Activated CD8-positive, alpha-beta memory T cell treated with anti-CD3 and anti-CD28 coated beads for 24 hours (primary cell): ENCODE measurements at regions not wholly inside any gene's neighbourhood (a gene's known extent, or its start where the extent isn't known, plus 50 kb on each side); places are given as distances from the start of the nearest gene placed in this dataset.

Experiments used
- DNase-seq: peaks from one replicate; pipeline ENCODE4 v3.0.0-alpha.2; 2020

DNA sequence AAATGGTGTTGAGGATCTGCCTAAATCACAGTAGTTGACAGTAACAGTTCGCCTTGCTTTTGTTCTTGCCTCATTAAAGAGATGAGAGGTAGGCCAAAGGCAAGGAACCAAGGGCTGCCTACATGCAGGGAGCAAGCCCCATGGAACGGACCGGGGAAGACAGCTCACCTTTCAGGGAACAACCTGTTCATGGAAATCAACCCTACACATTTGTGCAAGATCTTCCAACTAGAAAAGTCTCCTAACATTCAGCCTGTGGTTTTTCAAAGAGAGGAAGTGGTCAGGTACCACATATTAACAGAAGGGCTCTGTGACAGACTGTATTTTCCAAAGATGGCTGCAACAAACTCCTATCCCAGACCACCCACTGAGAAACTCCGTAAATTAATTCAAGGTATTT, 1031.8 kb upstream of the NR2F2 start:
- DNase-seq: no peak

- DNase-seq: no peak
Measured at GRCh38 chr15:95300958-95301357, 1029.5 kb upstream of the NR2F2 start.

- DNase-seq: no peak
Measured at GRCh38 chr15:95302206-95302605, 1028.3 kb upstream of the NR2F2 start.

- DNase-seq: no peak
Measured at GRCh38 chr15:95302809-95303208, 1027.7 kb upstream of the NR2F2 start.

- DNase-seq: no peak
Measured at GRCh38 chr15:95303713-95304112, 1026.8 kb upstream of the NR2F2 start.

DNA sequence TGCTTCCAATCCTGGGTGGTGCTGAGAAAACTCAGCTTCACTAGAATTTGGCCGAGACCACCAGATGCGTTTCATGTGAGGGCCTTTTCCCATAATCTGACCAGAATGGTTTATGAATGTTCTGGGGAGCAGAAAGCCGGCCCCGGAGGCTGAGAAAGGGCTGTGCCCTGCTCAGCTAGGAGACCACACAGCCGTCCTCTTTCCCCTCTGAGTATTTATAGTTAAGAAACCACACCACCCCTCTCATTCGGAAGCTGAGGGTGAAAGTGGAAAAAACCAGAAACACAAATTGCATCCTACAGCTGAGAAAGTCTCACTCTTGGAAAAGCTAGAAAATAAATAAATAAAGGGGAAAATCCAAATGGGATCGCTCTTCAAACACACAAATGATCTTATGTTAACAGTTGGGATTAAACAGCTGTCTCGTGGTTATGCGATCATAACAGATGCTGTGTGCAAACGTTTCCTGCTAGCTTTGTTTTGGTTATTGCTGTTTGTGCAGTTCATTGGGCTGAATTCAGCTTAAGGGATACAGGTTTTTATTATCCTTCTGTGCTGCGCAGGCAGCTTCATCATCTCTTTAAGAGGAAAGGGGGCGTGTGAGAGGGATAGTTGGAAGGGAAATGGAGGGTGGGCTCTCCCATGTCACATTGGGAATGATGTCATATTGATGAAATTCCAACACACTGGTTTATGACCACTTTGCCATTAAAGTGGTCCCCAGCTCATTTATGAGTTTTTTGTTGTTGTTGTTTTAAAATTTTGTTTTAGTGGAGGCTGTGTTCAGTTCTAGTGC, 1026.2 kb upstream of the NR2F2 start:
- DNase-seq: no peak

DNA sequence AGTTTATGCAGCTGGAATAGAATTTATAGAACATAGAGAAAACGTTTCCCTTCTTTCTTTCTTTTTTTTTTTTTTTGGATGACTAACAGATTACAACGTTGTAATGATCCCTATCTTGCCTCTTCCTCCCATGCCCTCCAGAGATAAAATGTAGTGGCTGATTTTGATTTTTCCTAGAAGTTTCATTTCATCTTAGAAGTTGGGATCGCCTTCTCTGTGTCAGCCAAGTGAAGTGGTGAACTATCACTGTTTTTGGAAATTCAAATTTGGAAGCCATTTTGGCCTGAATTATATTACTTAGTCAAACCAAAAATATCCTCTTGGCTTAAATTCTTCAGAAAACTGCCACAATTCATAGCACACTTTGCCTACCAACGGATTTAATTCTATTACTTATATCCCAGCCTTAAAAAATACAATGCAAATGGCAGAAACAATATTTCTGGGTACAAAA, 1025.5 kb upstream of the NR2F2 start:
- no peak for DNase-seq

- DNase-seq: no peak
Measured at GRCh38 chr15:95307115-95307514, 1023.4 kb upstream of the NR2F2 start.

DNA sequence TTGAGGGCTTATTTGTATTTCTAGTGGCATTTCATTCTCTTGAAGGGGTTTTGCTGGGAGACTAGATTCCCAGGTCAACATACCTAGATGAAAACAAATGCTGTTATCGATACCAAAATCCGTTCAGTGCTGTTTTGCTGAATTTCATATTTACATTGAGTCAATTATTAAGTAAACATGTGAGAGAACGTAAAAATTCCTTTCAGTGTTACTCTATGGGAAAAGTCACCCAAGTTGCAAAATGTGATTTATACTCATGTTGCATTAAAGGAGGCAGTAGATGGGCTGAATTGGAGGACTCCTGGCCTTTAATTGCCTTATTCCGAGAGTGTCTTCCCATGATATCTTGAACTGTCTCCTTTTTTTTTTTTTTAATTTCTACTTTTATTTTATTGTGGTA, 1011.3 kb upstream of the NR2F2 start:
- DNase-seq: no peak

DNA sequence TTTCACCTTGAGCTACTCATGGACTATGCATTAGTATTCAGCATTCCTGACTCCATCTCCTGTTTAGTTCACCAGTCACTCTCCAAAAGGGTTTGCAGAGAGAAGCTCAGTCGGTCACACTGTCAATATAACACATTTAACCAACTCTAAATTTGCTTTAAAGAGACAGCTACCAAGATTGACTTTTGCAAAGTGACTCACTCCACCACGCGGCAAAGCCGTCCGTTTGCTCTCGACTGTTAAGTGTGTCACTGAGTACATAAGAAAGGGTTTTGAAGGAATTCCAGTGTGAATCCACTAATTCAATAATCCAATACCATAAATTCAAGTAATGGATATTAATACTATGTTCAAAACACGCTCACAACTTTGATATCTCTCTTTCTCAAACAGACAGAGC, 1006.7 kb upstream of the NR2F2 start:
- DNase-seq: no peak

DNA sequence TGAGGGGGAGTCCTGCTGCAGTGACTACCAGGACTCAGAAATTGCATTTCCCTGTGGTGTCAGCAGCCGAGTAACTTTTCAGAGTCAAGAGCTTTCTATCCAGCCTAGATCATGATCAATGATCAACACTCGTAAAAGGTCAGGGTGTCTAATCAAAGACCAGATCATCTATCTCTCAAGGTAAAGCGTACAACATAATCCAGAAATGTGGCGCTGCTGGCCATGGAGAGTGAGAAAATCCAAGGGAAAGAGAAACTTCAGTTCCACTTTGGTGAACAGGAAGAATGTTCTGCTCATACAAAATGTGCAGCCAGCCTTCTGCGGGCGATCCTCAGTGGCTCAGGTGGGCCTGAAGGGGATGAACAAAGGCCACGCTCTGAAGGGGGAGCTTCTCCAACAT, 1005.8 kb upstream of the NR2F2 start:
- no peak for DNase-seq

DNA sequence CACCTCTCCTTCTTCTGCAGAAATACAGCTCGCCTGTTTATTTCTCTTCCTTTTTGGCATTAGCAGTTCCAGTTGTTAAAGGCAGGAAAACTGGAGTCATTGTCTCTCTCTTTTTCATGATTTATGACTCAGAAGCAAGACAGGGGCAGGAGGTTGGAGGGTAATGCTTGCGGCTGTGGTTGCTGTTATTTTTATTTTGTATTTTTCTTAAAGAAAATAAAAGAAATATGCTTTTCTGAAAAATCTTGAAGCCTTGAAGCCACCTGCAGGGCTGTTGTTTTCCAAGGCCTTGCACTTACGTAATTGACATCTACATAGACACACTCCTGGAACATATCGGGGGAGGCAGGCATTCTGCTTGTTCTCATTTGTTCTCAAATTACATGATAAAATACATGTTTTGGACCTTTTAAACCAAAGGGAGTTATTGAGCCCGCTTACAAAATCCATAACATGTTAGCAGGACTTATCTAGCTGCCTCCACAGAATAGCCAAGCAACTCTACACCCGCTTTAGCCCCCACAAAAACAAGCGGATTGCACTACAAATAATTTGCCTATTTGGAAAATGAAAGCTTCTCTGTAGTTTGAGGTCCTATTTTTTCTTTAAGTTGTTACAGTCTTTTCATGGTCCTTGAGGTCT, 1004.6 kb upstream of the NR2F2 start:
- DNase-seq: no peak

GRCh38 chr15:95326431-95327182, 1003.9 kb upstream of the NR2F2 start:
- DNase-seq: no peak

GRCh38 chr15:95327183-95327525, 1003.3 kb upstream of the NR2F2 start:
- DNase-seq: no peak

GRCh38 chr15:95327661-95328060, 1002.8 kb upstream of the NR2F2 start:
- no peak for DNase-seq

DNA sequence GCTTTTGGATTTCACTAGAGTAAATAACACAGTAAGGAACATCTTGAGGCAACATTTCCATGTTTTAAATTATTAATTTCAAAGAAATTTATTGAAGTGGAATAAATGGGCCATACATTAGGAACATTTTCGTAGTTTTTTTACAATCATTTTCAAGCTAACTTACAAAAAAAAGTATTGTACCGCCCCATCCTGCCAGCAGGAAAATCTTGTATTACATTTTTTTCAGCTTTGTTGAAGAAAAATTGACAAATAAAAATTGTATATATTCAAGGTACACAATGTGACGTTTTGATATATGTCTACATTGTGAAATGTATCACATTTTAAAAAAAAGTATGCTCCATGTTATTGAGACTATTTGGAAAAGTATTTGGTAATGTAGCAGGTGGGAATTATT, 1001.9 kb upstream of the NR2F2 start:
- no peak for DNase-seq

DNA sequence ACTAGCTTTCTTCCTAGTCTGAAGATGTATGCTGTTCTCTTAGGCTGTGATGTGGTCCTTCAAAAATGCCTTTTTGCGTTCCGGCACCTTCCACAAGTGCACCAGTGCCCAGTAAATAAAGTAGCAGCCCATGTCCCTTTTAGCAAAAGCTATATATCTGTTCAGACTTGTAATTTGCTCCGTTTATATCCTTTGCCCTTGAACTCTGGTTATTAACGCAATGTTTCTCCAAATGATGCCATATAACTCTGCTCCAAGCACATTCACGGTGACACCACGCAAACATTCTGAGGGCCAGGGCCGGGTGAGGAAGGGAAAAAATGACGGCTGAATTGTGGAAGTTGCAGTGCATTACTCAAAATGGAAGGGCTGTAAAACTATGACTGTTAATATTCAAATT, 1001.1 kb upstream of the NR2F2 start:
- DNase-seq: no peak

- DNase-seq: no peak
Measured at GRCh38 chr15:95341686-95342085, 988.8 kb upstream of the NR2F2 start.

DNA sequence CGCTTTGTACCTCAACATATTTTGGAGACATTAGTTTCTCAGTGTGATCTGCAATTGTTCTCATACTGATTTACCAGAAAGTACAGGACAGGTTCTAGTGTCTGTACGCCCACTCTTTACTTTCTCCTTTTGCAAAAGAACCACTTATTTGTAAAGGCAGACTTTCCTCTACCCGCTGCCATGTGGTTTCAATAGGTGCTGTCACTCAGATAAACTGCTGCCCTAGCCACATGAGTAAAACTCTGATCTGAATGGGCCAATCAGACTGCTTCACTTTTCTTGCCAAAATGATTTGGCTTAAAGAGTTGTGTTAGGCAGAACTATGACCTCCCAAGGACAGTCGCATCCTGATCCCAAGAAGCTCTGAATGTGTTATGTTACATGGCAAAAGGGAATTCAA, 984.6 kb upstream of the NR2F2 start:
- no peak for DNase-seq

- DNase-seq: no peak
Measured at GRCh38 chr15:95346721-95347475, 983.6 kb upstream of the NR2F2 start.

- DNase-seq: no peak
Measured at GRCh38 chr15:95347837-95348236, 982.7 kb upstream of the NR2F2 start.

DNA sequence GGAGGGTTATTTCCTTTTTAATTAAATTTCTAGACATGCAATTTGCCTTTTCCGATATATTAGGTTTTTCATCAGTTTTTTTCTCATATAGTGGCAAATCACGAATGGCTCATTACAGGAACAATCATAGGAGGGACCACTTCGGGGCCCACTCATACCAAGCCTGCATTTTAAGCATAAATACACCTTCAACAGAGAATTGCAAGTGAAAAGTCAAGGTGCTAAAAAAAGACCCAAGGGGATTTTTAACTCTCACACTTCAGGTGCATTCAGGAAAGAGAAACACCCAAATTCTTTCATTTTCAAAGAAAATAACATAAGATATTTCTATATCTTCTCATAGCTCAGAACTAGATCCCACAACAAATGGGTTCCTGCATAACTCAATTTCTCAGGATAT, 979.6 kb upstream of the NR2F2 start:
- no peak for DNase-seq

DNA sequence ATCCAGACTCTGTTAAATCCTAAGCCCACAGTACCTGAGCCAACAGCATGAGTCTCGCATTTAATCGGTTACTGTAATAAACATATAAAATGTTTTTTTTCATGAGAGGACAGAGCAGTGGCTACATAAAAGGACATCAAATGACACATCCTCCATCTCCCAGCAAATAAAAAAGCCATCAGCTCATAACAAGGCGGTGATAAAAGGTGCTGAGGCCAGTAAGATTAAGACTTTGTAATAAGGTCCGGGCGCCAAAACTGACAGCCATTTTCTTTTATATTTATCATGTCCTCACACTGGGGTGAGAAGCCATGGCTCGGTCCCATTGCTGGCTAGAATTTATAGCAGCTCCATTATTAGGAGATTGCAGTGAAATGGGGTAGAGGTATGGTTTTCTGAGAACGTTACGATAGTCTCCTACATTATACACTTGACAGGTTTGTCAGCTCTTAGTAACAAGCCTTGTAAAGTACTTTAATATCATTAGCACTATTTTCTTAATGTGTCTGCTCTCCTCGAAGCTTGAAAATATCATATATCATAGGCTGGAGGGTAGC, 977.8 kb upstream of the NR2F2 start:
- no peak for DNase-seq
